Activated CD4-positive, alpha-beta T cell treated with anti-CD3 and anti-CD28 coated beads, Interleukin-2, amount 50 U/mL, for 24 hours (primary cell): ENCODE measurements at regions not wholly inside any gene's neighbourhood (a gene's known extent, or its start where the extent isn't known, plus 50 kb on each side); places are given as distances from the start of the nearest gene placed in this dataset.

ENCODE experiments used
- DNase-seq, 2 donors: peaks; one replicate each; pipeline ENCODE4 v3.0.0-alpha.2; 2020; ENCODE audit warnings: low read depth in 1 of 2, low spot score in 1 of 2

DNA sequence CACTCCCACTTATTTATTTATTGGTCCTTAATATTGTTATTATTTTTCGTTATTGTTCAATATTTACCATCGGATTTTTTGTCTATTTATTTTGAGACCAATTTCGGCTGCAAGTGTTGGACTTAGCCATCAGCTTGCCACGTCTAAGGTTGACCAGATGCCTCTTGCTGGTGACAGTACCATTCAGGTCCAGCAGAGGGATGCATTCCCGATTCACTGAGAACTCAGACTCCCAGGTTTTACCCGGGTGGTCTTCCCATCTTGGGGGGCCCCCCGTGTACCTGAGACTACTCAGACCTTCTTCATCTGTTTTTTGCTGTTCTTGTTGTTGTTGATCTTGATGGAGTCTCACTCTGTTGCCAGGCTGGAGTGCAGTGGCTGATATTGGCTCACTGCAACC lies 1435.2 kb downstream of the UQCRFS1 start:
- DNase-seq: no peak

DNA sequence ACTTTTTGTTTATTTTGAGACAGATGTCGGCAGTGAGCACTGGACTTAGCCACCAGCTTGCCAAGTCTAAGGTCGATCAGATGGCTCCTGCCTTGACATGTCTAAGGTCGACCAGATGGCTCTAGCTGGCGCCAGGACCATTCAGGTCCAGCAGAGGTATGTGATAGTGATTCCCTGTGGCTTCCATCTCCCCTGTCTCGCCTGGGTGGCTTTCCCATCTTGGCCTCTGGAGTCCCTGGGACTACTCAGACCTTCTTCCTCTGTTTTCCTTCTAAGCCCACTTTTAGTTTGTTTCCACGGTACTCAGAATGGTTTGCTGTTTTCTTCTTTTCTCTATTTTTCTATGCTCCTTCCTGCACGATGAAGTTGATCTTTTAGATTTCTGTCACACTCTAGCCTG lies 1435.7 kb downstream of the UQCRFS1 start:
- DNase-seq: no peak

DNA sequence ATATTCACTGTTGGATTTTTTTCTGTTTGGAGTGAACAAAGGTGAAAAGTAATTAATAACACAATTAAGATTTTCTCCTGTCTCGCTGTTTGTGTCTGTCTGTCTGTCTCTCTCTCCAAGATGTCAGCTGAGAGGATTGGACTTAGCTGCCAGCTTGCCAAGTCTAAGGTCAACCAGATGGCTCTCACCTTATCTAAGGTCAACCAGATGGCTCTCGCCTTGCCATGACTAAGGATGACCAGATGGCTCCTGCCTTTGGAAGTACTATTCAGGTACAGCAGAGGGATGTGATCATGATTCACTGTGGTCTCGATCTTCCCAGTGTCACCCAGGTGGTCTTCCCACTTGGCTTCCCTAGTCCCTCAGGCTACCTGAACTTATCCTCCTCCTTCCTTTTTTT lies 1436.4 kb downstream of the UQCRFS1 start:
- DNase-seq: no peak

DNA sequence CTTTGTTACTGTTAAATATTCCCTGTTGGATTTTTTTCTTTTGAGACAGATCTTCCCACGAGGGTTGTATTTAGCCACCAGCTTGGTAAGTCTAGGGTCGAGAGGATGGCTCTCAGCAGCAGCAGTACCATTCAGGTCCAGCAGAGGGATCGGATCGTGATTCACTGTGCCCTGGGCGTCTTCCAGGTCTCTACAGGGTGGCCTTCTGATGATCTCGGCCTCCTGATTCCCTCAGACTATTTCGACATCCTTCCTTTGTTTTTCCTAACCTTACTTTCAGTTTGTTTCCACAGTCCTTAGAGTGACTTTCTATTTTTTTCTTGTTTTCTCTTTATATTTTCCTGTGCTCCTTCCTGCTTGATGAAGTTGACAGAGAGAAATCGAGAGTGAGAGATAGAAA lies 1436.9 kb downstream of the UQCRFS1 start:
- DNase-seq: no peak

DNA sequence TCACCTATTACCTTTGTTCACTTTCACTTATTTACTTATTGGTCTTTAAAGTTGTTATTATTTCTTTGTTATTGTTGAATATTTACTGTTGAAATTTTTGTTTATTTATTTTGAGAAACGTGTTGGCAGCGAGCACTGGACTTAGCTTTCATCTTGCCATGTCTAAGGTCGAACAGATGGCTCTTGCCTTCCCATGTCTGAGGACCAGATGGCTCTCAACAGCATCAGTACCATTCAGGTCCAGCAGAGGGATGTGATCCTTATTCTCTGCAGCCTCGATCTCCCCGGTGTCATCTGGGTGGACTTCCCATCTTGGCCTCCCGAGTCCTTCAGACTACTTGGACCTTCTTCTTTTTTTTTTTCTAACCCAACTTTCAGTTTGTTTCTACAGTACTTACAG lies 1437.6 kb downstream of the UQCRFS1 start:
- DNase-seq: no peak

DNA sequence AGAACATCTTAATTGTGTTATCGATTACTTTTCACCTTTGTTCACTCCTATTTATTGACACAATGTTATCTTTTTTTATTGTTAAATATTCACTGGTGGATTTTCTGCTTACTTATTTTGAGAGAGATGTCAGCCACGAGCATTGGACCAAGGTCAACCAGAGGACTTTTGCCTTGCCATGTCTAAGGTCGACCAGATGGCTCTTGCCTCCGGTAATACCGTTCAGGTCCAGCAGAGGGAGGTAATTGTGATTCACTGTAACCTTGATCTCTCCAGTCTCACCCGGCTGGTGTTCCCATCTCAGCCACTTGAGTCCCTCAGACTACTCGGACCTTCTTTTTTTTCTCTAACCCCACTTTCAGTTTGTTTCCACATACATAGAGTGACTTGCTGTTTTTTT lies 1438.1 kb downstream of the UQCRFS1 start:
- DNase-seq: no peak

DNA sequence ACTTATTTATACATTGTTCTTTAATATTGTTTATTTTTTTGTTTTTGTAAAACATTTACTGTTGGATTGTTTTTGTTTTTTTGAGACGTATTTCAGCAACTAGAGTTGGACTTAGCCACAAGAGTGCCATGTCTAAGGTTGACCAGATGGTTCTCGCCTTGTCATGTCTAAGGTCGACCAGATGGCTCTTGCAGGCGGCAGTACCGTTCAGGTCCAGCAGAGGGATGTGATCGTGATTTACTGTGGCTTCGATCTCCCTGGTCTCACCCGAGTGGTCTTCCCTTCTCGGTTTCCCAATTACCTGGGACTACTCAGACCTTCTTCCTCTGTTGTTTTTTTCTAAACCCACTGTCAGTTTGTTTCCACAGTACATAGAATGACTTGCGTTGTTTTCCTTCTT lies 1438.6 kb downstream of the UQCRFS1 start:
- DNase-seq: no peak

DNA sequence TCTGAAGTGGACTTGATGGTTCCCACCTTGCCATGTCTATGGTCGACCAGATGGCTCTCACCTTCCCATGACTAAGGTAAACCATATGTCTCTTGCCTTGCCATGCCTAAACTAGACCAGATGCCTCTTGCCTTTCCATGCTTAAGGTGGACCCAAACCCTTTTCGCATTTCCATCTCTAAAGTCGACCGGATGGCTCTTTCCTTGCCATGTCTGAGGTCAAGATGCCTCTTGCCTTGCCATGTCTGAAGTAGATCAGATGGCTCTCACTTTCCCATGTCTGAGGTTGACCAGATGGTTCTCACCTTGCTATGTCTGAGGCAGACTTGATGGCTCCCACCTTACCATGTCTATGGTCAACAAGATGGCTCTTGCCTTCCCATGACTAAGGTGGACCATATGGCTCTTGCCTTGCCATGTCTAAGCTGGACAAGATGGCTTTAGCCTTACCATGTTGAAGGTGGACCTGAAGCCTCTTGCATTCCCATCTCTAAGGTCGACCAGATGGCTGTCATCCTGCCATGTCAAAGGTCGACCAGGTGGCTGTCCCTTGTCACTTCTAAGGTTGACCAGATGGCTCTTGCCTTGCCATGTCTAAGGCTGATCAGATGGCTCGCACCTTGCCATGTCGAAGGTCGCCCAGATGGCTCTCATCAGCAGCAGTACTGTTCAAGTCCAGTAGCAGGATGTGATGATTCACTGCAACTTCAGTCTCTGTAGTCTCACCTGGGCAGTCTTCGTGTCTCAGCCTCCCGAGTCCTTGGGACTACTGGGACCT lies 1439.4 kb downstream of the UQCRFS1 start:
- DNase-seq: no peak

DNA sequence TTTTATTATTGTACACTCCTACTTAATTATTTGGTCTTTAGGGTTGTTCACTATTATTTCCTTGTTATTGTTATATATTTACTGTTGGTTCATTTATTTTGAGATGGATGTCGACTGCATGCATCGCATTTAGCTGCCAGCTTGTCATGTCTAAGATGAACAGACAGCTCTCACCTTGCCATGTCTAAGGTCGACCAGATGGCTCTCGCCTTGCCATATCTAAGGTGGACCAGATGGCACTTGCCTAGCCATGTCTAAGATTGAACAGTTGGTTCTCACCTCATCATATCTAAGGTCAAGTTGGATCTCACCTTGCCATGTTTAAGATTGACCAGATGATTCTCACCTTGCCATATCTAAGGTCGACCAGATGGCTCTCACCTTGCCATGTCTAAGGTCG lies 1440.9 kb downstream of the UQCRFS1 start:
- no peak for DNase-seq

DNA sequence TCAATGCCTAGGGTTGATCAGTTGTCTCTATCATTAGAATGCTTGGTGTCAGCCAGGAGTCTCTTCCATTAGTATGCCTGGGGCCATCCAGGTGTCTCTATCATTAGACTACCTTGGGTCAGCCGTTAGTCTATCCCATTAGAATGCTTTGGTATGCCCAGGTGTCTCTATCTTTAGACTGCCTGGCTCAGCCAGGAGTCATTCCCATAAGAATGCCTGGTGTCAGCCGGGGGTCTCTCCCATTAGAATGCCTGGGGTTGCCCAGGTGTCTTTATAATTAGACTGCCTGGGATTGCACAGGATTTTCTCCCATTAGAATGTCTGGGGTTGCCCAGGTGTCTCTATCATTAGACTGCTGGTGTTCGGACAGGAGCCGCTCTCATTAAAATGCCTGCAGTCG lies 1442.9 kb downstream of the UQCRFS1 start:
- no peak for DNase-seq

DNA sequence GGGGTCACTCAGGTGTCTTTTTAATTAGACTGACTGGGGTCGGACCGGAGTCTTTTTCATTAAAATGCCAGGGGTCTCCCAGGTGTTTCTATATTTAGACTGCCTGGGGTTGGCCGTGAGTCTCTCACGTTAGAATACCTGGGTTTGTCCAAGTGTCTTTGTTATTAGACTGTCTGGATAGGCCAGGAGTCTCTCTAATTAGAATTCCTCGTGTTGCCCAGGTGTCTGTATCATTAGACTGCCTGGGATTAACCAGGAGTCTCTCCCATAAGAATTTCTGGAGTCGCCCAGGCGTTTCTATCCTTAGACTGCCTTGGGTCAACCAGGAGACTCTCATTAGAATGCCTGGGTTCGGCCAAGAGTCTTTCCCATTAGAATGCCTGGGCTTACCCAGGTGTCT lies 1445.7 kb downstream of the UQCRFS1 start:
- no peak for DNase-seq

DNA sequence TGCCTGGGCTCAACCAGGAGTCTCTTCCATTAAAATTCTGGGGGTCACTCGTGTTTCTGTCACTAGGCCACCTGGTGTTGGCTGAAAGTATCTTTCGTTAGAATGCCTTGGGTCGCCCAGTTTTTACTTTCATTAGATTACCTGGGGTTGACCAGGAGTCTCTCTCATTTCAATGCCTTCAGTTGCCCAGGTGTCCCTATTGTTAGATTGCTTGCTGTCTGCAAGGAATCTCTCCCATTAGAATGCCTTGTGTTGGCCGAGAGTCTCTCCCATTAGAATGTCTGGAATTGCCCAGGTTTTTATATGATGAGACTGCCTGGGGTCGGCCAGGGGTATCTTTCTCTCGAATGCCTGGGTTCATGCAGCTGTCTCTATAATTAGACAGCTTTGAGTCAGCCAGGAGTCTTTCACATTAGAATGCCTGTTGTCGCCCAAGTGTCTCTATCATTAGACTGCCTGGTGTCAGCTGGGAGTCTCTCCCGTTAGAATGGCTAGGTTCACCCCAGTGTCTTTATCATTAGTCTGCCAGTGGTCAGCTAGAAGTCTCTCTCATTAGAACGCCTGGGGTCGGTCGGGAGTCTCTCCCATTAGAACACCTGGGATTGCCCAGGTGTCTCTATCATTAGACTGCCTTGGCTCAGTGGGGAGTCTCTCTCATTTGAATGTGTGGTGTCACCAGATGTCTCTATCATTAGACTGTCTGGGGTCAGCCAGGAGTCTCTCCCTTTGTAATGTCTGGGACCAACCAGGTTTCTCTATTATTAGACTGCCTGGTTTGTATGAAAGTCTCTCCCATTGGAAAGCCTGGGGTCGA lies 1446.8 kb downstream of the UQCRFS1 start:
- DNase-seq: no peak

DNA sequence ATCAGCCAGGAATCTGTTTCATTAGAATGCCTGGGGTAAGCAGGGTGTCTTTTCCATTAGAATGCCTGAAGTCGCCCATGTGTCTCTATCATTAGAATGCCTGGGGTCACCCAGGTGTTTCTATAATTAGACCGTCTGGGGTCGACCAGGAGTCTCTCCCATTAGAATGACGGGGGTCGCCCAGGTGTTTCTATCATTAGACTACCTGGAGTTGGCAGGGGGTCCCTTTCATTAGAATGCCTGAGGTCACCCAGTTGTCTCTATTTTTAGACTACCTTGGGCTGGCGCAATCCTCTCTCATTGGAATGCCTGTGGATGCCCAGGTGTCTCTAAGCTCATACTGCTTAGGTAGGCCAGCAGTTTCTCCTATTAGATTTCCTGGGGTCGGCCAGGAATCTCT lies 1447.6 kb downstream of the UQCRFS1 start:
- DNase-seq: no peak

DNA sequence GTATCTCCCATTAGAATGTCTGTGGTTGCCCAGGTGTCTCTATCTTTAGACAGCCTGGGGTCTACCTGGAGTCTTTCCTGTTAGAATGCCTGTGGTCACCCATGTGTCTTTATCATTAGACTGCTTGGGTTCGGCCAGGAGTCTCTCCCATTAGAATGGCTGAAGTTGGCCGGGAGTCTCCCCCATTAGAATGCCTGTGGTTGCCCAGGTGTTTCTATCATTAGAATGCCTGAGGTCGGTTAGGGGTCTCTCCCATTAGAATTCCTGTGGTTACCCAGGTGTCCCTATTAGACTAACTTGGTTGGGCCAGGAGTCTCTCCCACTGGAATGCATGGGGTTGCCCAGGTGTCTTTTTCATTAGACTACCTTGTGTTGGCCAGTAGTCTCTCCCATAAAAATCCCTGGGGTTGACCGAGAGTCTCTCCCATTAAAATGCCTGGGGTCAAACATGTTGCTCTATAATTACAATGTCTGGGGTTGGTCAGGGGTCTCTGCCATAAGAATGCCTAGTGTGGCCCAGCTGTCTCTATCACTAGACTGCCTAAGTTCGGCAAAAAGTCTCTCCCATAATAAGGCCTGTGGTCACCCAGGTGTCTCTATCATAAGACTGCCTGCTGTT lies 1448.7 kb downstream of the UQCRFS1 start:
- DNase-seq: no peak

DNA sequence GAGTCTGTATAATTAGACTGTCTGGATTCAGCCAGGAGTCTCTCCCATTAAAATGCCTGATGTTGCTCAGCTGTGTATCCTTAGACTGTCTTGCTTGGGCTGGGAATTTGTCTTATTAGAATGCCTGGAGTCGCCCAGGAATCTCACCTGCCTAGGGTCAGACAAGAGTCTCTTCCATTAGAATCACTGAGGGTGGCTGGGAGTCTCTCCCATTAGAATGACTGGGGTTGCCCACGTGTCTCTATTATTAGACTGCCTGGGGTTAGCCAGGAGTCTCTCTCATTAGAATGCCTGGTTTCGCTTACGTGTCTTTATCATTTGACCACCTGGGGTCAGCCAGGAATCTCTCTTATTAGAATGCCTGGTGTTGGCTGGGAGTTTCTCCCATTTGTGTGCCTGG lies 1450.0 kb downstream of the UQCRFS1 start:
- no peak for DNase-seq

DNA sequence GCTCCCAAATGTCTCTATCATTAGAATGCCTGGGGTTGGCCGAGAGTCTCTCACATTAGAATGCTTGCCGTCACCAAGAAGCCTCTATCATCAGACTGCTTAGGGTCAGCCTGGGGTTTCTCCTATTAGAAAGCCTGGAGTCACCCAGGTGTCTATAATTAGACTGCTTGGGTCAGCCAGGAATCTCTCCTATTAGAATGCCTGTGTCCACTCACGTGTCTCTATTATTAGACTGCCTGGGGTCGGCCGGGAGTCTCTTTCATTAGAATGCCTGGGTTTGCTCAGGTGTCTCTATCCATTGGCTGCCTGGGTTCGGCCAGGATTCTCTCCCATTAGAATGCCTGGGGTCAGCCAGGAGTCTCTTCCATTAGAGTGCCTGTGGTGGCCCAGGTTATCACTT lies 1453.1 kb downstream of the UQCRFS1 start:
- DNase-seq: no peak

DNA sequence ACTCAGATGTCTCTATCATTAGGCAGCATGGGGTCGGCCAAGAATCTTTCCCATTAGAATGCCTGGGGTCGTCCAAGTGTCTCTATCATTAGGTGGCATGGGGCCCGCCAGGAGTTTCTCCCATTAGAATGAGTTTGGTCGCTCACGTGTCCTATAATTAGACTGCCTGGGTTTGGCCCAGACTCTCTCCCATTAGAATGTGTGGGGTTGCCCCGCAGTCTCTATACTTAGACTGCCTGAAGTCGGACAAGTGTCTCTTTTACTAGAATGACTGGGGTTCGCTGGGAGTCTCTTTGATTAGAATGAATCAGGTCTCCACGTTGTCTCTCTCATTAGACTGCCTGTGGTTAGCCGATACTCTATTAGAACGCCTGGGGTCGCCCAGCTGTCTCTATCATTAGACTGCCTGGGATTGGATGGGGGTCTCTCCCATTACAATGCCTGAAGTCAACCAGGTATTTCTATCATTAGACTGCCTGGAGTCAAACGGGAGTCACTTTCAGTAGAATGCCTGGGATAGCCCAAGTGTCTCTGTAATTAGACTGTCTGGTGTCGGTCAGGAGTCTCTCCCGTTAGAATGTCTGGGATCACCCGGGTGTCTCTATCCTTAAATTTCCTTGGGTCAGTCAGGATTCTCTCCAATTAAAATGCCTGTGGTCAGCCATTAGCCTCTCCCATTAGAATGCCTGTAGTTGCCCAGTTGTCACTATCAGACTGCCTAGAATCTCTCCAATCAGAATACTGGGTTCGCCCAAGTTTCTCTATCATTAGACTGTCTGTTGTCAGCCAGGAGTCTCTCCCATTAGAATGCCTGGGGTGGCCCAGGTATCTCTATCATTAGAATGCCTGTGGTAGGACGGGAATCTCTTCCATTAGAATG lies 1454.1 kb downstream of the UQCRFS1 start:
- DNase-seq: no peak

DNA sequence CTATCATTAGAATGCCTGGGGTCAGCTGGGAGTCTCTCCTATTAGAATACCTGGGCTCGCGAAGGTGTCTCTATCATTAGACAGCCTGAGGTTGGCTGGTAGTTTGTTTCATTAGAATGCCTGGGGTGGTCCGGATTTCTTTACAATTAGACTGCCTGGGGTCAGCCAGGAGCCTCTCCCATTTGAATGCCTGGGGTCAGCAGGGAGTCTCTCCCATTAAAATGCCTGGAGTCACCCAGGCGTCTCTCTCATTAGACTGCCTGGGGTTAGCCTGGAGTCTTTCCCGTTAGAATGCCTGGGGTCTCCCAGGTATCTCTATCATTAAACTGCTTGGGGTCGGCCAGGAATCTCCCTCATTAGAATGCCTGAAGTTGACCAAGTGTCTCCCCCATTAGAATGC lies 1458.3 kb downstream of the UQCRFS1 start:
- no peak for DNase-seq

DNA sequence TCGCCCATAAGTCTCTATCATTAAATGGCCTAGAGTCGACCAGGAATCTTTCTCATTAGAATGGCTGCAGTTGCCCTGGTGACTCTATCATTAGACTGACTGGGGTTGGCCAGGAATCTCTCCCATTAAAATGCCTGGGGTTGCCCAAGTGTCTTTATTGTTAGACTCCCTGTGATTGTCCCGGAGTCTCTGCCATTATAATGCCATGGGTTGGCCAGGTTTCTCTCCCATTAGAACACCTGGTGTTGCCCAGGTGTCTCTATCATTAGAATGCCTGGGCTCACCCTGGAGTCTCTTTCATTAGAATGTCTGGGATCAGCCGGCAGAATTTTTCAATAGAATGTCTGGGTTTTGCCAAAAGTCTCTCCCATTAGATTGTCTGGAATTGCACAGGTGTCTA lies 1459.3 kb downstream of the UQCRFS1 start:
- no peak for DNase-seq

DNA sequence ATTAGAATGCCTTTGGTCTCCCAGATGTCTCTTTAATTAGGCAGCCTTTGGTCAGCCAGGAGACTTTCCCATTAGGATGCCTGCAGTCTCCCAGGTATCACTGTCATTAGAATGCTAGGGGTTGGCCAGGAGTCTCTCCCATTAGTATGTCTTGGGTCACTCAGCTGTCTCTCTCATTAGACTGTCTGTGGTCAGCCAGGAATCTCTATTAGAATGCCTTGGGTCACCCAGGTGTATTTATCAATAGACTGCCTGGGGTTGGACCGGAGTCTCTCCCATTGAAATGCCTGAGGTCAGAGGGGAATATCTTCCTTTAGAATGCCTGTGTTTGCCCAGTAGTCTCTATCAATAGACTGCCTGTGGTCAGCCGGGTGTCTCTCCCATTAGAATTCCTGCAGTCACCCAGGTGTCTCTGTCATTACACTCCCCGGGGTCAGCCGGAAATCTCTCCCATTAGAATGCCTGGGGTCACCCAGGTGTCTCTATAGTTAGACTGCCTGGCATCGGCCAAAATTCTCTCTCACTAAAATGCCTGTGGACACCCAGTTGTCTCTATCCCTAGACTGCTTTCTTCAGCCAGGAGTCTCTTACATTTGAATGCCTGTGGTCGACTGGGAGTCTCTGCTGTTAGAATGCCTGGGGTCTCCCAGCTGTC lies 1460.3 kb downstream of the UQCRFS1 start:
- no peak for DNase-seq

DNA sequence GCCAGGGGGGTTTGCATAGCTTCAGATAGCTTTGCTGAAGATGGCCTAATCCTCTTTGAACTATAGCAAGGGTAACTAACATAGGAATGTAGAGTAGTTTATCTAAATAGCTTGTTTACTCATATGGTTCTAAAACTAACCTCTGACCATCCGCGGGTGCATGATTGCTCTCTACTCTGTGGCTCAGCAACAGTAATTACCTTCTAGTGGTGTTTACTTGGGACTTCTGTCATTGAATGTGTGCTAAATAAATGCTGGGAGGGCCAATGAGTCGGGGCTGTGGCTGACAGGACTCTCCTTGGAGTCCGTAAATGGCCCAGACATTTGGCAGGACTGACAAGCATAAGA lies 1461.9 kb downstream of the UQCRFS1 start:
- DNase-seq: no peak
